HepG2 (cell line): ENCODE measurements at regions not wholly inside any gene's neighbourhood (a gene's known extent, or its start where the extent isn't known, plus 50 kb on each side); places are given as distances from the start of the nearest gene placed in this dataset.

Experiments
- MAFF ChIP-seq: IDR thresholded peaks from 2 replicates; pipeline ENCODE4 v1.6.1; 2011; ENCODE audit warnings: low read depth, low read length, improper control_type of control experiment
- MIER3 ChIP-seq: IDR thresholded peaks from 2 replicates; pipeline ENCODE4 v1.6.1; 2016; ENCODE audit warnings: missing compliant biosample characterization, borderline replicate concordance
- PAX8 ChIP-seq: sonication (generic); formaldehyde crosslinking; IDR thresholded peaks from 2 replicates; pipeline ENCODE4 v1.8.0; 2022; ENCODE audit warnings: mild to moderate bottlenecking, missing genetic modification reagents, borderline replicate concordance
- SMC3 ChIP-seq: IDR thresholded peaks from 2 replicates; pipeline ENCODE4 v1.6.1; 2011; ENCODE audit warnings: low read length, improper control_type of control experiment
- SNRNP70 ChIP-seq: fragments of 200-400 bp; formaldehyde crosslinking; IDR thresholded peaks from 2 replicates; pipeline ENCODE4 v1.6.1; 2017; ENCODE audit warnings: mild to moderate bottlenecking, low read depth, low read length, moderate library complexity
- STAG1 ChIP-seq: sonication (generic); formaldehyde crosslinking; IDR thresholded peaks from 2 replicates; pipeline ENCODE4 v1.4.0; 2020; ENCODE audit warnings: missing genetic modification reagents
- ZNF556 ChIP-seq: sonication (generic); formaldehyde crosslinking; IDR thresholded peaks from 2 replicates; pipeline ENCODE4 v1.4.0; 2020; ENCODE audit warnings: mild to moderate bottlenecking, missing genetic modification reagents, borderline replicate concordance
- ZNF557 ChIP-seq: sonication (generic); formaldehyde crosslinking; IDR thresholded peaks from 2 replicates; pipeline ENCODE4 v1.4.0; 2020; ENCODE audit warnings: missing genetic modification reagents
- TF ChIP-seq, protein P1 (sequence below): sonication (generic); formaldehyde crosslinking; IDR thresholded peaks from 2 replicates; pipeline ENCODE4 v1.8.1; 2023; ENCODE audit warnings: mild to moderate bottlenecking, missing genetic modification reagents
- TF ChIP-seq, protein P2 (sequence below): sonication (generic); formaldehyde crosslinking; IDR thresholded peaks from 2 replicates; pipeline ENCODE4 v1.9.0; 2021; ENCODE audit warnings: missing genetic modification reagents, mild to moderate bottlenecking, borderline replicate concordance
- TF ChIP-seq, protein P3 (sequence below): sonication (generic); formaldehyde crosslinking; IDR thresholded peaks from 2 replicates; pipeline ENCODE4 v1.8.1; 2023; ENCODE audit warnings: mild to moderate bottlenecking, inconsistent platforms, moderate library complexity, missing genetic modification reagents, borderline replicate concordance
- TF ChIP-seq, protein P4 (sequence below): sonication (generic); formaldehyde crosslinking; IDR thresholded peaks from 2 replicates; pipeline ENCODE4 v1.4.0; 2020; ENCODE audit warnings: mild to moderate bottlenecking, missing genetic modification reagents

DNA sequence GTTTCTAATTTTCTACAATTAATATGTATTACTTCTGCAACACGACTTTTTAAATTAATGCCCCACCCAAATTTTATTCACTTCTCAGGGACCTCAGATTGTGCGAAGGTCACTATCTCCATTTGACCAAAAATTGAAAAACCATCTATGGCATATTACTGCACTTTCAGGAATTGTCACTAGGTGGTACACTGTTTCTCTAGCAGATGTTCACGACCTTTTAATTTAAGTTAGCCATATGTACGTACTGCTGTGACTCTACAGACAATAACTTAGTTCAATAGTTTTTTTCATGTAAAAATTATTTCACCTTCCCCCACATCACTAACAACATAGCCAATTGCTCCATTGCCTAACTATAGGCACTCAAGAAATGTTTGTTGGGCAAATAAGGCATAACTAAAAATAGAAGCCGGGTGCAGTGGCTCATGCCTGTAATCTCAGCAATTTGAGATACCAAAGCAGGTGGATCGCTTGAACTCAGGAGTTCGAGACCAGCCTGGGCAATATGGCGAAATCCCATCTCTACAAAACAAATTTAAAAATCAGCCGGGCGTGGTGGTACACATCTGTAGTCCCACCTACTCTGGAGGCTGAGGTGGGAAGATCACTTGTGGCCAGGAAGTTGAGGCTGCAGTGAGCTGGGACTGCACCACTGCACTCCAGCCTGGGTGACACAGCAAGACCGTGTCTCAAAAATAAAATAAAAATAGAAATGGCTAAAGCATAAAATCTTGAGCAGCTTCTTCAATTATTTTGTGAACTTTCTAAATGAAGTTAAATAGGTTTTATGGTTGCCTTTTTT is 75.7 kb upstream of the PKN2 start (continued):
- no peak for TF ChIP-seq ZNF557 (CRISPR knock-in tag)
- TF ChIP-seq SMC3: 0 out of 2 replicates have a peak, but pooled peaks have one; percentile 18
- TF ChIP-seq SNRNP70: no peak
- TF ChIP-seq PAX8 (CRISPR knock-in tag): no peak
- TF ChIP-seq, protein P1, sequence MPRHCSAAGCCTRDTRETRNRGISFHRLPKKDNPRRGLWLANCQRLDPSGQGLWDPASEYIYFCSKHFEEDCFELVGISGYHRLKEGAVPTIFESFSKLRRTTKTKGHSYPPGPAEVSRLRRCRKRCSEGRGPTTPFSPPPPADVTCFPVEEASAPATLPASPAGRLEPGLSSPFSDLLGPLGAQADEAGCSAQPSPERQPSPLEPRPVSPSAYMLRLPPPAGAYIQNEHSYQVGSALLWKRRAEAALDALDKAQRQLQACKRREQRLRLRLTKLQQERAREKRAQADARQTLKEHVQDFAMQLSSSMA (CRISPR knock-in tag): no peak
- no peak for TF ChIP-seq ZNF556
- TF ChIP-seq MIER3 (CRISPR knock-in tag): no peak
- no peak for TF ChIP-seq MAFF
- TF ChIP-seq STAG1 (CRISPR knock-in tag): peak; percentile 47
- TF ChIP-seq, protein P2, sequence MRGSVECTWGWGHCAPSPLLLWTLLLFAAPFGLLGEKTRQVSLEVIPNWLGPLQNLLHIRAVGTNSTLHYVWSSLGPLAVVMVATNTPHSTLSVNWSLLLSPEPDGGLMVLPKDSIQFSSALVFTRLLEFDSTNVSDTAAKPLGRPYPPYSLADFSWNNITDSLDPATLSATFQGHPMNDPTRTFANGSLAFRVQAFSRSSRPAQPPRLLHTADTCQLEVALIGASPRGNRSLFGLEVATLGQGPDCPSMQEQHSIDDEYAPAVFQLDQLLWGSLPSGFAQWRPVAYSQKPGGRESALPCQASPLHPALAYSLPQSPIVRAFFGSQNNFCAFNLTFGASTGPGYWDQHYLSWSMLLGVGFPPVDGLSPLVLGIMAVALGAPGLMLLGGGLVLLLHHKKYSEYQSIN: no peak
- TF ChIP-seq, protein P3, sequence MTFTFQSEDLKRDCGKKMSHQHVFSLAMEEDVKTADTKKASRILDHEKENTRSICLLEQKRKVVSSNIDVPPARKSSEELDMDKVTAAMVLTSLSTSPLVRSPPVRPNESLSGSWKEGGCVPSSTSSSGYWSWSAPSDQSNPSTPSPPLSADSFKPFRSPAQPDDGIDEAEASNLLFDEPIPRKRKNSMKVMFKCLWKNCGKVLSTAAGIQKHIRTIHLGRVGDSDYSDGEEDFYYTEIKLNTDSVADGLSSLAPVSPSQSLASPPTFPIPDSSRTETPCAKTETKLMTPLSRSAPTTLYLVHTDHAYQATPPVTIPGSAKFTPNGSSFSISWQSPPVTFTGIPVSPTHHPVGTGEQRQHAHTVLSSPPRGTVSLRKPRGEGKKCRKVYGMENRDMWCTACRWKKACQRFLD (CRISPR knock-in tag): no peak
- TF ChIP-seq, protein P4, sequence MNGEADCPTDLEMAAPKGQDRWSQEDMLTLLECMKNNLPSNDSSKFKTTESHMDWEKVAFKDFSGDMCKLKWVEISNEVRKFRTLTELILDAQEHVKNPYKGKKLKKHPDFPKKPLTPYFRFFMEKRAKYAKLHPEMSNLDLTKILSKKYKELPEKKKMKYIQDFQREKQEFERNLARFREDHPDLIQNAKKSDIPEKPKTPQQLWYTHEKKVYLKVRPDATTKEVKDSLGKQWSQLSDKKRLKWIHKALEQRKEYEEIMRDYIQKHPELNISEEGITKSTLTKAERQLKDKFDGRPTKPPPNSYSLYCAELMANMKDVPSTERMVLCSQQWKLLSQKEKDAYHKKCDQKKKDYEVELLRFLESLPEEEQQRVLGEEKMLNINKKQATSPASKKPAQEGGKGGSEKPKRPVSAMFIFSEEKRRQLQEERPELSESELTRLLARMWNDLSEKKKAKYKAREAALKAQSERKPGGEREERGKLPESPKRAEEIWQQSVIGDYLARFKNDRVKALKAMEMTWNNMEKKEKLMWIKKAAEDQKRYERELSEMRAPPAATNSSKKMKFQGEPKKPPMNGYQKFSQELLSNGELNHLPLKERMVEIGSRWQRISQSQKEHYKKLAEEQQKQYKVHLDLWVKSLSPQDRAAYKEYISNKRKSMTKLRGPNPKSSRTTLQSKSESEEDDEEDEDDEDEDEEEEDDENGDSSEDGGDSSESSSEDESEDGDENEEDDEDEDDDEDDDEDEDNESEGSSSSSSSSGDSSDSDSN (CRISPR knock-in tag): no peak
